H9 (cell line): ENCODE measurements at regions not wholly inside any gene's neighbourhood (a gene's known extent, or its start where the extent isn't known, plus 50 kb on each side); places are given as distances from the start of the nearest gene placed in this dataset.

Experiments
- DNase-seq: peaks from one replicate; pipeline ENCODE4 v3.0.0-alpha.2; 2017
- H2AFZ ChIP-seq: one replicate; pipeline ENCODE4 v1.6.1; 2013; ENCODE audit warnings: mild to moderate bottlenecking, low read length, control low read depth, moderate library complexity
- H2AK5ac ChIP-seq: 2 replicates; pipeline ENCODE4 v1.6.1; 2013; ENCODE audit warnings: low read length, control low read depth, mixed read lengths; ENCODE audit not compliant: insufficient read length
- H2BK120ac ChIP-seq: one replicate; pipeline ENCODE4 v1.6.1; 2013; ENCODE audit warnings: low read depth, mild to moderate bottlenecking, low read length, control low read depth, inconsistent platforms; ENCODE audit not compliant: poor library complexity, severe bottlenecking
- H2BK12ac ChIP-seq: 2 replicates; pipeline ENCODE4 v1.6.1; 2013; ENCODE audit warnings: low read length, control low read depth, mixed read lengths, low read depth; ENCODE audit not compliant: insufficient read length
- H2BK15ac ChIP-seq: 2 replicates; pipeline ENCODE4 v1.6.1; 2013; ENCODE audit warnings: low read depth, low read length, control low read depth
- H2BK20ac ChIP-seq: one replicate; pipeline ENCODE4 v1.6.1; 2013; ENCODE audit warnings: low read depth, mild to moderate bottlenecking, low read length, control low read depth, inconsistent platforms; ENCODE audit not compliant: poor library complexity, severe bottlenecking
- H2BK5ac ChIP-seq: 2 replicates; pipeline ENCODE4 v1.6.1; 2013; ENCODE audit warnings: low read length, control low read depth, mixed read lengths; ENCODE audit not compliant: insufficient read length
- H3K14ac ChIP-seq: 2 replicates; pipeline ENCODE4 v1.6.1; 2013; ENCODE audit warnings: low read length, control low read depth; ENCODE audit not compliant: insufficient read depth
- H3K18ac ChIP-seq: 2 replicates; pipeline ENCODE4 v1.6.1; 2013; ENCODE audit warnings: low read depth, mild to moderate bottlenecking, mixed read lengths, low read length, control low read depth; ENCODE audit not compliant: insufficient read length
- H3K23ac ChIP-seq: 2 replicates; pipeline ENCODE4 v1.6.1; 2013; ENCODE audit warnings: low read length, control low read depth, mixed read lengths, low read depth; ENCODE audit not compliant: insufficient read length
- H3K23me2 ChIP-seq: 2 replicates; pipeline ENCODE4 v1.6.1; 2013; ENCODE audit warnings: low read depth, mild to moderate bottlenecking, mixed read lengths, low read length, control low read depth; ENCODE audit not compliant: insufficient read length, poor library complexity, severe bottlenecking
- H3K27ac ChIP-seq: 2 replicates; pipeline ENCODE4 v1.5.1; 2013; ENCODE audit warnings: low read length, control low read depth, mixed read lengths, low read depth; ENCODE audit not compliant: insufficient read length
- H3K27me3 ChIP-seq: 2 replicates; pipeline ENCODE4 v1.6.1; 2013; ENCODE audit warnings: low read length, control low read depth, inconsistent platforms; ENCODE audit not compliant: insufficient read depth
- H3K4ac ChIP-seq: 2 replicates; pipeline ENCODE4 v1.6.1; 2013; ENCODE audit warnings: low read depth, mild to moderate bottlenecking, control low read depth, inconsistent platforms, low read length, moderate library complexity
- H3K4me1 ChIP-seq: 2 replicates; pipeline ENCODE4 v1.6.1; 2013; ENCODE audit warnings: low read length, control low read depth, inconsistent platforms; ENCODE audit not compliant: insufficient read depth
- H3K4me2 ChIP-seq: 2 replicates; pipeline ENCODE4 v1.6.1; 2013; ENCODE audit warnings: low read length, control low read depth, mixed read lengths; ENCODE audit not compliant: insufficient read length, insufficient read depth
- H3K56ac ChIP-seq: 2 replicates; pipeline ENCODE4 v1.6.1; 2013; ENCODE audit warnings: low read depth, mild to moderate bottlenecking, mixed read lengths, low read length, control low read depth; ENCODE audit not compliant: insufficient read length
- H3K79me1 ChIP-seq: 2 replicates; pipeline ENCODE4 v1.6.1; 2013; ENCODE audit warnings: low read depth, mild to moderate bottlenecking, moderate library complexity, low read length, control low read depth, inconsistent platforms; ENCODE audit not compliant: insufficient read depth, poor library complexity, severe bottlenecking
- H3K79me2 ChIP-seq: 2 replicates; pipeline ENCODE4 v1.6.1; 2013; ENCODE audit warnings: low read length, control low read depth, inconsistent platforms; ENCODE audit not compliant: insufficient read depth
- H3K9ac ChIP-seq: 2 replicates; pipeline ENCODE4 v1.6.1; 2013; ENCODE audit warnings: low read length, control low read depth, mixed read lengths; ENCODE audit not compliant: insufficient read length; ENCODE audit errors: extremely low read depth
- H3K9me3 ChIP-seq: one replicate; pipeline ENCODE4 v1.6.1; 2013; ENCODE audit warnings: low read depth, low read length, inconsistent platforms; ENCODE audit not compliant: control insufficient read depth
- H3T11ph ChIP-seq: one replicate; pipeline ENCODE4 v1.6.1; 2013; ENCODE audit warnings: mild to moderate bottlenecking, low read length, control low read depth, inconsistent platforms
- H4K20me1 ChIP-seq: one replicate; pipeline ENCODE4 v1.6.1; 2013; ENCODE audit not compliant: control insufficient read depth, insufficient read length, insufficient read depth
- H4K5ac ChIP-seq: 2 replicates; pipeline ENCODE4 v1.6.1; 2013; ENCODE audit warnings: low read depth, mild to moderate bottlenecking, mixed read lengths, low read length, control low read depth; ENCODE audit not compliant: insufficient read length
- H4K8ac ChIP-seq: replicated peaks from 2 replicates; pipeline ENCODE4 v1.6.1; 2013; ENCODE audit warnings: low read length, control low read depth, mixed read lengths, low read depth; ENCODE audit not compliant: insufficient read length
- H4K91ac ChIP-seq: 2 replicates; pipeline ENCODE4 v1.6.1; 2013; ENCODE audit warnings: low read depth, mild to moderate bottlenecking, moderate library complexity, mixed read lengths, low read length, control low read depth; ENCODE audit not compliant: insufficient read length
- H3K27ac Mint-ChIP-seq, 3 experiments: 2 replicates in 2 of 3; 3 replicates in 1 of 3; pipeline ENCODE4 v1.8.0; 2020 to 2021; ENCODE audit warnings: mixed read lengths in 3 of 3, mild to moderate bottlenecking in 1 of 3, moderate library complexity in 1 of 3
- H3K27me3 Mint-ChIP-seq: 2 replicates; pipeline ENCODE4 v1.8.0; 2021; ENCODE audit warnings: low read depth, mild to moderate bottlenecking, moderate library complexity, mixed read lengths
- H3K36me3 Mint-ChIP-seq, 3 experiments: 2 replicates in 2 of 3; 3 replicates in 1 of 3; pipeline ENCODE4 v1.8.0; 2020 to 2021; ENCODE audit warnings: low read depth in 3 of 3, mixed read lengths in 3 of 3; ENCODE audit not compliant: insufficient read depth in 1 of 3
- H3K4me1 Mint-ChIP-seq, 2 experiments: 2 replicates each; pipeline ENCODE4 v1.8.0; 2020; ENCODE audit warnings: mixed read lengths in 2 of 2
- H3K4me3 Mint-ChIP-seq, 2 experiments: 2 replicates in 1 of 2; 3 replicates in 1 of 2; pipeline ENCODE4 v1.8.0; 2020 to 2021; ENCODE audit warnings: mild to moderate bottlenecking in 2 of 2, mixed read lengths in 2 of 2, moderate library complexity in 1 of 2
- H3K9me3 Mint-ChIP-seq, 2 experiments: 2 replicates in 1 of 2; 3 replicates in 1 of 2; pipeline ENCODE4 v1.8.0; 2020; ENCODE audit warnings: mild to moderate bottlenecking in 2 of 2, mixed read lengths in 2 of 2, moderate library complexity in 1 of 2
- CTCF ChIP-seq: fragments of 200-600 bp; sonication (generic); conservative IDR thresholded peaks from 3 replicates; pipeline ENCODE4 v1.8.0; 2021; ENCODE audit warnings: antibody characterized with exemption, mild to moderate bottlenecking
- WGBS: extraction: QIAGEN DNeasy Blood & Tissue Kit; methylation state at CpG from one replicate; pipeline ENCODE4 v1.1.7; 2013; ENCODE audit warnings: missing lambda C conversion rate, low lambda C conversion rate, mixed read lengths; ENCODE audit not compliant: insufficient read length; ENCODE audit errors: extremely low coverage; 5-methylcytosine and 5-hydroxymethylcytosine counted together

GRCh38 chr6:155678361-155678760 is 222.7 kb upstream of the NOX3 start:
- Histone ChIP-seq H2BK12ac (no peak overlapping the region), H3K4ac (no peak overlapping the region), H3K4me1 (no peaks in the 10 kb centered on the region), H3T11ph (no peak overlapping the region), H3K18ac (no peak overlapping the region), H4K91ac (no peak overlapping the region), H3K27ac (no peak overlapping the region), H3K23me2 (no peaks in the 10 kb centered on the region), H3K9ac (no peak overlapping the region), H3K14ac (no peak overlapping the region), H3K9me3 (no peaks in the 10 kb centered on the region), H3K27me3 (no peaks in the 10 kb centered on the region), H4K20me1 (no peaks in the 10 kb centered on the region), H2AFZ (peak overlapping the region; percentile 36), H3K79me1 (no peaks in the 10 kb centered on the region), H4K5ac (no peak overlapping the region), H2AK5ac (no peak overlapping the region), H3K23ac (no peak overlapping the region), H2BK15ac (no peak overlapping the region), H2BK5ac (no peak overlapping the region), H3K79me2 (no peaks in the 10 kb centered on the region), H2BK120ac (no peak overlapping the region), H3K56ac (no peak overlapping the region), H3K4me2 (no peak overlapping the region), H2BK20ac (no peak overlapping the region), H4K8ac (no peak overlapping the region)
- TF ChIP-seq CTCF = no peak
- DNase-seq = no peak
- Mint-ChIP-seq H3K36me3 (no peaks in the 10 kb centered on the region), H3K4me3 (no peak overlapping the region), H3K9me3 (no peaks in the 10 kb centered on the region), H3K27ac (peak overlapping the region in 1 of 3 experiments; percentile 33; a peak in 1 of 7 replicates), H3K27me3 (no peaks in the 10 kb centered on the region), H3K4me1 (peaks cover 12 to 14% of the 10 kb centered on the region in 2 experiments)
- no CpG with 5 or more reads among the region's 3 CpGs for WGBS
